Right kidney (tissue), 1 donor: ENCODE measurements at regions not wholly inside any gene's neighbourhood (a gene's known extent, or its start where the extent isn't known, plus 50 kb on each side); places are given as distances from the start of the nearest gene placed in this dataset.

Experiments used
- DNase-seq: peaks from one replicate; pipeline ENCODE4 v3.0.0-alpha.2; 2016

GRCh38 chr12:24075650-24076049 lies 126.2 kb upstream of the SOX5 start:
- DNase-seq = no peak

- no peak for DNase-seq
Observed at GRCh38 chr12:24073170-24073810, 123.8 kb upstream of the SOX5 start.

GRCh38 chr12:24072302-24072701 lies 122.8 kb upstream of the SOX5 start:
- no peak for DNase-seq

- no peak for DNase-seq
Observed at GRCh38 chr12:24071842-24072241, 122.4 kb upstream of the SOX5 start.

- DNase-seq = no peak
Observed at GRCh38 chr12:24069532-24070395, 120.3 kb upstream of the SOX5 start.

- no peak for DNase-seq
Observed at GRCh38 chr12:24066865-24067264, 117.4 kb upstream of the SOX5 start.

- no peak for DNase-seq
Observed at GRCh38 chr12:24066097-24066496, 116.6 kb upstream of the SOX5 start.

- no peak for DNase-seq
Observed at GRCh38 chr12:24062642-24063245, 113.3 kb upstream of the SOX5 start.

GRCh38 chr12:24060089-24060488 lies 110.6 kb upstream of the SOX5 start:
- DNase-seq = no peak

- DNase-seq = no peak
Observed at GRCh38 chr12:24057920-24058476, 108.5 kb upstream of the SOX5 start.

- DNase-seq = no peak
Observed at GRCh38 chr12:24055747-24056146, 106.3 kb upstream of the SOX5 start.

- no peak for DNase-seq
Observed at GRCh38 chr12:24054416-24054815, 104.9 kb upstream of the SOX5 start.

GRCh38 chr12:24049728-24050127 lies 100.3 kb upstream of the SOX5 start:
- DNase-seq = no peak

- DNase-seq = no peak
Observed at GRCh38 chr12:24049101-24049500, 99.6 kb upstream of the SOX5 start.

- no peak for DNase-seq
Observed at GRCh38 chr12:24048446-24048845, 99.0 kb upstream of the SOX5 start.

GRCh38 chr12:24047326-24047725 lies 97.9 kb upstream of the SOX5 start:
- no peak for DNase-seq

- DNase-seq = no peak
Observed at GRCh38 chr12:24045816-24046257, 96.4 kb upstream of the SOX5 start.

GRCh38 chr12:24044941-24045703 lies 95.7 kb upstream of the SOX5 start:
- no peak for DNase-seq

- no peak for DNase-seq
Observed at GRCh38 chr12:24042651-24043050, 93.2 kb upstream of the SOX5 start.

GRCh38 chr12:24039113-24039525 lies 89.6 kb upstream of the SOX5 start:
- no peak for DNase-seq

- DNase-seq = no peak
Observed at GRCh38 chr12:24038211-24038997, 88.9 kb upstream of the SOX5 start.
